GM12878 (cell line): ENCODE measurements at regions not wholly inside any gene's neighbourhood (a gene's known extent, or its start where the extent isn't known, plus 50 kb on each side); places are given as distances from the start of the nearest gene placed in this dataset.

Experiments
- ATAC-seq: fragments of 200-7000 bp; cut with Tn5 transposase; 3 replicates; pipeline ENCODE4 v1.9.1; 2020; ENCODE audit warnings: mild to moderate bottlenecking, moderate library complexity
- BruUV-seq: library from RNA; stranded (reverse); fragments of 400-500 nt; replicated peaks from 2 replicates; lab custom pipeline; 2021; lab: Mats Ljungman, UMichigan
- CTCF ChIA-PET: fragments of 300-600 bp; sonication (Branson Sonifier 250); formaldehyde crosslinking; extraction: SDS; loops from one replicate; lab custom pipeline; 2021; ENCODE audit warnings: inconsistent platforms; lab: Yijun Ruan, JAX
- POLR2A ChIA-PET: fragments of 350-600 bp; formaldehyde crosslinking; extraction: SDS; loops from one replicate; lab custom pipeline; 2021; ENCODE audit warnings: inconsistent platforms; lab: Charles Lee
- RAD21 ChIA-PET: fragments of 300-600 bp; sonication (Branson Sonifier 250); formaldehyde crosslinking; loops from one replicate; lab custom pipeline; 2023; ENCODE audit warnings: antibody characterized with exemption; ENCODE audit not compliant: unreplicated experiment; lab: Charles Lee
- SMC1A ChIA-PET: fragments of 300-600 bp; sonication (Branson Sonifier 250); formaldehyde crosslinking; loops from one replicate; lab custom pipeline; 2023; ENCODE audit not compliant: unreplicated experiment, uncharacterized antibody; lab: Charles Lee
- DNase-seq: peaks from one replicate; pipeline ENCODE4 v3.0.0-alpha.2; 2011; ENCODE audit warnings: low read depth, low spot score
- FAIRE-seq: peaks from 3 replicates; lab custom pipeline; 2011; peaks lifted over from hg19 to GRCh38; lab: Jason Lieb, UNC
- H2AFZ ChIP-seq: 2 replicates; pipeline ENCODE4 v1.6.0; 2011; ENCODE audit warnings: low read depth, low read length, control low read depth; ENCODE audit not compliant: control insufficient read depth
- H3K27ac ChIP-seq: 2 replicates; pipeline ENCODE4 v1.5.1; 2011; ENCODE audit warnings: control low read depth; ENCODE audit not compliant: control insufficient read depth, insufficient read depth
- H3K27me3 ChIP-seq, 2 experiments: replicated peaks in 1 of 2; 2 replicates each; pipeline versions ENCODE4 v1.6.0 to v1.6.1; 2011; ENCODE audit warnings: low read length in 1 of 2; ENCODE audit not compliant: control insufficient read depth in 2 of 2, insufficient read depth in 2 of 2
- H3K36me3 ChIP-seq, 2 experiments: 2 replicates each; pipeline ENCODE4 v1.5.1; 2011; ENCODE audit warnings: low read length in 1 of 2; ENCODE audit not compliant: control insufficient read depth in 2 of 2, insufficient read depth in 2 of 2
- H3K4me1 ChIP-seq: 2 replicates; pipeline ENCODE4 v1.6.1; 2011; ENCODE audit warnings: mild to moderate bottlenecking, low read length, moderate library complexity, mixed read lengths; ENCODE audit not compliant: control insufficient read depth, insufficient read depth
- H3K4me2 ChIP-seq: 2 replicates; pipeline ENCODE4 v1.6.0; 2011; ENCODE audit warnings: control low read depth; ENCODE audit not compliant: control insufficient read depth, insufficient read depth
- H3K4me3 ChIP-seq: fragments of 200-600 bp; sonication (generic); 2 replicates; pipeline ENCODE4 v1.5.1; 2016
- H3K79me2 ChIP-seq: 2 replicates; pipeline ENCODE4 v1.6.0; 2011; ENCODE audit warnings: low read length; ENCODE audit not compliant: control insufficient read depth, insufficient read depth
- H3K9ac ChIP-seq: 2 replicates; pipeline ENCODE4 v1.8.0; 2011; ENCODE audit warnings: low read length, control low read depth, mixed read lengths; ENCODE audit not compliant: control insufficient read depth, insufficient read depth
- H3K9me3 ChIP-seq: replicated peaks from 3 replicates; pipeline ENCODE4 v1.5.1; 2011; ENCODE audit warnings: mild to moderate bottlenecking, low read length; ENCODE audit not compliant: control insufficient read depth, insufficient read depth
- H4K20me1 ChIP-seq: 2 replicates; pipeline ENCODE4 v1.6.0; 2011; ENCODE audit not compliant: control insufficient read depth, insufficient read depth
- BACH1 ChIP-seq: fragments of 450-650 bp; IDR thresholded peaks from 2 replicates; pipeline ENCODE4 v1.6.1; 2017; ENCODE audit warnings: mild to moderate bottlenecking, borderline replicate concordance
- ELK1 ChIP-seq: IDR thresholded peaks from 2 replicates; pipeline ENCODE4 v1.6.1; 2012; ENCODE audit warnings: low read depth, low read length, improper control_type of control experiment
- HDGF ChIP-seq: fragments of 450-650 bp; IDR thresholded peaks from 2 replicates; pipeline ENCODE4 v1.6.1; 2016; ENCODE audit warnings: antibody characterized with exemption
- IKZF2 ChIP-seq, 2 experiments: fragments of 450-650 bp; IDR thresholded peaks; 2 replicates each; pipeline ENCODE4 v1.6.1; 2017; ENCODE audit warnings: mild to moderate bottlenecking in 2 of 2, moderate library complexity in 2 of 2
- IRF4 ChIP-seq: IDR thresholded peaks from 2 replicates; pipeline ENCODE4 v1.6.1; 2011; ENCODE audit warnings: low read depth, low read length
- JUND ChIP-seq: IDR thresholded peaks from 2 replicates; pipeline ENCODE4 v1.6.1; 2012; ENCODE audit warnings: low read depth, mild to moderate bottlenecking, low read length, improper control_type of control experiment, moderate library complexity
- MEF2B ChIP-seq: fragments of 450-650 bp; IDR thresholded peaks from 2 replicates; pipeline ENCODE4 v1.6.1; 2018; ENCODE audit warnings: mild to moderate bottlenecking, moderate library complexity; ENCODE audit not compliant: partially characterized antibody, poor library complexity, severe bottlenecking
- MYC ChIP-seq: IDR thresholded peaks from 2 replicates; pipeline ENCODE4 v1.6.1; 2011; ENCODE audit warnings: mild to moderate bottlenecking, low read length, moderate library complexity, inconsistent platforms; ENCODE audit not compliant: insufficient read depth, insufficient replicate concordance, insufficient read length, severe bottlenecking
- POLR2AphosphoS5 ChIP-seq: IDR thresholded peaks from 2 replicates; pipeline ENCODE4 v1.6.1; 2011; ENCODE audit warnings: mild to moderate bottlenecking, low read length, inconsistent platforms
- RAD51 ChIP-seq: fragments of 450-650 bp; IDR thresholded peaks from 2 replicates; pipeline ENCODE4 v1.6.1; 2016; ENCODE audit warnings: moderate library complexity, mild to moderate bottlenecking, inconsistent platforms
- RB1 ChIP-seq: fragments of 450-650 bp; formaldehyde crosslinking; IDR thresholded peaks from 2 replicates; pipeline ENCODE4 v1.6.1; 2017; ENCODE audit warnings: mild to moderate bottlenecking, borderline replicate concordance
- SKIL ChIP-seq: fragments of 450-650 bp; IDR thresholded peaks from 2 replicates; pipeline ENCODE4 v1.6.1; 2017; ENCODE audit warnings: mild to moderate bottlenecking, low read depth, inconsistent platforms; ENCODE audit not compliant: poor library complexity, severe bottlenecking
- TCF12 ChIP-seq: IDR thresholded peaks from 2 replicates; pipeline ENCODE4 v1.6.1; 2011; ENCODE audit warnings: low read depth, mild to moderate bottlenecking, low read length
- WGBS: methylation state at CpG from one replicate; pipeline ENCODE4 v1.1.6; 2016; ENCODE audit warnings: low lambda C conversion rate; ENCODE audit not compliant: insufficient replicate concordance, insufficient coverage; ENCODE audit errors: missing lambda C conversion rate; 5-methylcytosine and 5-hydroxymethylcytosine counted together
- in situ Hi-C: fragments of 300-500 bp; cut with MboI; formaldehyde crosslinking; loops from 9 replicates; pipeline ENCODE4 v1.14.3; 2018; ENCODE audit warnings: mixed read lengths
- intact Hi-C: fragments of 100-400 bp; cut with micrococcal nuclease; formaldehyde crosslinking; loops from one replicate; pipeline ENCODE4 v1.14.2; 2022; ENCODE audit not compliant: unreplicated experiment

GRCh38 chr5:35284364-35284763, 54.1 kb upstream of the PRLR start (continued):
- TF ChIP-seq SKIL (no peak), HDGF (no peak)
- TF ChIP-seq, all 136 proteins: peak for 0

- ChIA-PET RAD21 (no interaction called here), POLR2A (no interaction called here), SMC1A (interaction anchor here (1.4 to 1.6 kb wide), 4 partner anchors 12 to 57 kb away, joined by 3 to 6 read pairs (median 4); no protein-coding TSS in a partner anchor), CTCF (interaction anchor here (1.2 kb wide), 1 partner anchor 9 kb away, joined by 4 read pairs; no protein-coding TSS in a partner anchor)
- Histone ChIP-seq H3K79me2 (no peaks in the 10 kb centered on the region), H3K27ac (no peak overlapping the region), H3K4me3 (no peak overlapping the region), H2AFZ (no peak overlapping the region), H3K4me2 (no peak overlapping the region), H3K9me3 (no peaks in the 10 kb centered on the region), H3K4me1 (no peaks in the 10 kb centered on the region), H3K27me3 (no peaks in the 10 kb centered on the region), H3K36me3 (no peaks in the 10 kb centered on the region), H4K20me1 (no peaks in the 10 kb centered on the region)
- 0% methylated on average over 1 of the region's 1 CpG for WGBS
- intact Hi-C loops: no loop called here
- DNase-seq (no peak), FAIRE-seq (no peak), ATAC-seq (no peak)
- BruUV-seq: no TSS peak
- TF ChIP-seq MEF2B (no peak), ELK1 (no peak), IRF4 (no peak), POLR2AphosphoS5 (no peak), HDGF (no peak), MYC (no peak), RAD51 (no peak), BACH1 (no peak), IKZF2 (IDR thresholded peaks at IDR 0.05) (no peak), RB1 (no peak), TCF12 (no peak), JUND (no peak)
- TF ChIP-seq, all 136 proteins: peak for 0
- in situ Hi-C loops: no loop called here
- H3K9ac ChIP-seq: no peak overlapping the region
These were observed 52.5 kb upstream of the PRLR start for GRCh38 chr5:35282810-35283209.
